ENCODE measurements at regions not wholly inside any gene's neighbourhood (a gene's known extent, or its start where the extent isn't known, plus 50 kb on each side); places are given as distances from the start of the nearest gene placed in this dataset.

DNA sequence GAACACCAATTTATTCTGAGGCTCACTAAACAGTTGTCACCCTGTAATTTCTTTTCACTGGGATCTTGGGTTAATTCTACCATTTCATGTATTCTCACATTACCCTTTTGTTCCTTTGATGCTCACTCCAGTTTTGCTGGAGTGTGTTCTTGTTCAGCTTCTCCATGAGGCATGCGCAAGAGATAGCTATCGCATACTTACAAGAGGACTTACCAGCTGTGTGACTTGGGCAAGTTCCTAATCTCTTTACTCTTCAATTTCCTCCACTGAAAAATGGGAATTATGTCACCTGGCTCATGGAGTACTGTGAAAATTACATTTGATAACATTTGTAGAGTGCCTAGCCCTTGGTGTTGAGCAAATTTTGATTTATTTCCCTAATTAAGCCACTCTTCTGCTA, 56.5 kb upstream of the JDP2 start:
- H3K14ac ChIP-seq (ENCODE audit: insufficient read depth, low read length): no peak overlapping the region
- no peak overlapping the region for H2BK12ac ChIP-seq (ENCODE audit: insufficient read length, low read depth, low read length)
- Mint-ChIP-seq H3K27me3 (ENCODE audit: low read depth) (peaks cover 9% of the 10 kb centered on the region), H3K4me1 (no peaks in the 10 kb centered on the region), H3K4me3 (no peak overlapping the region), H3K27ac (no peak overlapping the region), H3K9me3 (peaks cover 3% of the 10 kb centered on the region in 2 experiments; a peak in 2 of 5 replicates), H3K36me3 (ENCODE audit: insufficient read depth in 1 of 3, low read depth in 3 of 3) (peaks cover 0 to 4% (median 0%) of the 10 kb centered on the region in 3 experiments; a peak in 3 of 7 replicates)
- no peak overlapping the region for H3K4me2 ChIP-seq (ENCODE audit: insufficient read depth, insufficient read length, low read length)
- H2BK20ac ChIP-seq (ENCODE audit: low read depth, low read length, poor library complexity, severe bottlenecking): no peak overlapping the region
- no peaks in the 10 kb centered on the region for H3K79me1 ChIP-seq (ENCODE audit: insufficient read depth, low read depth, low read length, poor library complexity, severe bottlenecking)
- no peak overlapping the region for H3K27ac ChIP-seq (ENCODE audit: insufficient read length, low read depth, low read length)
- H2AK5ac ChIP-seq (ENCODE audit: insufficient read length, low read length): no peak overlapping the region
- H3K79me2 ChIP-seq (ENCODE audit: insufficient read depth, low read length): no peaks in the 10 kb centered on the region
- no peaks in the 10 kb centered on the region for H3K27me3 ChIP-seq (ENCODE audit: insufficient read depth, low read length)
- H3T11ph ChIP-seq (ENCODE audit: low read length): no peak overlapping the region
- no peak overlapping the region for H2AFZ ChIP-seq (ENCODE audit: low read length)
- no peak overlapping the region for H3K4ac ChIP-seq (ENCODE audit: low read depth, low read length)
- no peaks in the 10 kb centered on the region for H4K20me1 ChIP-seq (ENCODE audit: control insufficient read depth, insufficient read depth, insufficient read length)
- H3K18ac ChIP-seq (ENCODE audit: insufficient read length, low read depth, low read length): no peak overlapping the region
- H3K23ac ChIP-seq (ENCODE audit: insufficient read length, low read depth, low read length): no peak overlapping the region
- no CpG with 5 or more reads among the region's 2 CpGs for WGBS (ENCODE audit: extremely low coverage, insufficient read length, low lambda C conversion rate)
- H3K9me3 ChIP-seq (ENCODE audit: control insufficient read depth, low read depth, low read length): no peaks in the 10 kb centered on the region
- H2BK5ac ChIP-seq (ENCODE audit: insufficient read length, low read length): no peak overlapping the region
- TF ChIP-seq, protein P1, sequence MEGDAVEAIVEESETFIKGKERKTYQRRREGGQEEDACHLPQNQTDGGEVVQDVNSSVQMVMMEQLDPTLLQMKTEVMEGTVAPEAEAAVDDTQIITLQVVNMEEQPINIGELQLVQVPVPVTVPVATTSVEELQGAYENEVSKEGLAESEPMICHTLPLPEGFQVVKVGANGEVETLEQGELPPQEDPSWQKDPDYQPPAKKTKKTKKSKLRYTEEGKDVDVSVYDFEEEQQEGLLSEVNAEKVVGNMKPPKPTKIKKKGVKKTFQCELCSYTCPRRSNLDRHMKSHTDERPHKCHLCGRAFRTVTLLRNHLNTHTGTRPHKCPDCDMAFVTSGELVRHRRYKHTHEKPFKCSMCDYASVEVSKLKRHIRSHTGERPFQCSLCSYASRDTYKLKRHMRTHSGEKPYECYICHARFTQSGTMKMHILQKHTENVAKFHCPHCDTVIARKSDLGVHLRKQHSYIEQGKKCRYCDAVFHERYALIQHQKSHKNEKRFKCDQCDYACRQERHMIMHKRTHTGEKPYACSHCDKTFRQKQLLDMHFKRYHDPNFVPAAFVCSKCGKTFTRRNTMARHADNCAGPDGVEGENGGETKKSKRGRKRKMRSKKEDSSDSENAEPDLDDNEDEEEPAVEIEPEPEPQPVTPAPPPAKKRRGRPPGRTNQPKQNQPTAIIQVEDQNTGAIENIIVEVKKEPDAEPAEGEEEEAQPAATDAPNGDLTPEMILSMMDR (conservative IDR thresholded peaks at IDR 0.05): no peak
- no peak overlapping the region for H3K9ac ChIP-seq (ENCODE audit: extremely low read depth, insufficient read length, low read length)
- no peak overlapping the region for H3K56ac ChIP-seq (ENCODE audit: insufficient read length, low read depth, low read length)
- no peak for DNase-seq
- no peaks in the 10 kb centered on the region for H3K4me1 ChIP-seq (ENCODE audit: insufficient read depth, low read length)
- no peak overlapping the region for H4K5ac ChIP-seq (ENCODE audit: insufficient read length, low read depth, low read length)
- H2BK15ac ChIP-seq (ENCODE audit: low read depth, low read length): no peak overlapping the region
- no peaks in the 10 kb centered on the region for H3K23me2 ChIP-seq (ENCODE audit: insufficient read length, low read depth, low read length, poor library complexity, severe bottlenecking)
- no peak overlapping the region for H4K91ac ChIP-seq (ENCODE audit: insufficient read length, low read depth, low read length)
- no peak overlapping the region for H2BK120ac ChIP-seq (ENCODE audit: low read depth, low read length, poor library complexity, severe bottlenecking)
- H4K8ac ChIP-seq (replicated peaks; ENCODE audit: insufficient read length, low read depth, low read length): no peak overlapping the region

Measured in H9 (cell line).